Fibroblast of lung (primary cell): ENCODE measurements at regions not wholly inside any gene's neighbourhood (a gene's known extent, or its start where the extent isn't known, plus 50 kb on each side); places are given as distances from the start of the nearest gene placed in this dataset.

Experiments
- CTCF ChIP-seq, 2 donors: IDR thresholded peaks in 1 of 2; conservative IDR thresholded peaks in 1 of 2; 1 replicate in 1 of 2; 2 replicates in 1 of 2; pipeline ENCODE4 v1.5.1; 2011 to 2012; ENCODE audit warnings: low read length in 2 of 2, control low read depth in 1 of 2, inconsistent platforms in 1 of 2, low read depth in 1 of 2, mild to moderate bottlenecking in 1 of 2
- EZH2 ChIP-seq: IDR thresholded peaks from 2 replicates; pipeline ENCODE4 v1.5.1; 2012; ENCODE audit warnings: low read length, control low read depth, mild to moderate bottlenecking; ENCODE audit errors: missing control alignments

- TF ChIP-seq CTCF (conservative IDR thresholded peaks at IDR 0.05 in 1 of 2, IDR thresholded peaks at IDR 0.05 in 1 of 2; ENCODE audit: low read depth in 1 of 2, low read length in 2 of 2) (no peak), EZH2 (no peak)
Observed at GRCh38 chr6:164887660-164888059, 421.7 kb downstream of the C6orf118 start.
